MCF 10A (cell line): ENCODE measurements at regions not wholly inside any gene's neighbourhood (a gene's known extent, or its start where the extent isn't known, plus 50 kb on each side); places are given as distances from the start of the nearest gene placed in this dataset.

Source experiments
- BruUV-seq: library from RNA; stranded (reverse); fragments of 400-500 nt; replicated peaks from 2 replicates; lab custom pipeline; 2021; lab: Mats Ljungman, UMichigan
- CTCF ChIA-PET: fragments of 300-600 bp; sonication (Branson Sonifier 250); formaldehyde crosslinking; extraction: SDS; loops from one replicate; lab custom pipeline; 2021; ENCODE audit warnings: antibody characterized with exemption, inconsistent platforms; lab: Yijun Ruan, JAX
- POLR2A ChIA-PET: fragments of 300-600, 350-650 bp; sonication (Branson Sonifier 250); formaldehyde crosslinking; extraction: SDS; loops from one replicate; lab custom pipeline; 2020; ENCODE audit warnings: antibody characterized with exemption, inconsistent platforms; lab: Yijun Ruan, JAX
- DNase-seq: peaks from one replicate; pipeline ENCODE4 v3.0.0-alpha.2; 2018; ENCODE audit not compliant: unreplicated experiment
- H3K27ac Mint-ChIP-seq: one replicate; pipeline ENCODE4 v1.8.0; 2022; ENCODE audit warnings: mild to moderate bottlenecking, low read depth, mixed read lengths; ENCODE audit not compliant: unreplicated experiment
- H3K27me3 Mint-ChIP-seq: one replicate; pipeline ENCODE4 v1.8.0; 2022; ENCODE audit warnings: mixed read lengths; ENCODE audit not compliant: insufficient read depth, unreplicated experiment
- H3K36me3 Mint-ChIP-seq: one replicate; pipeline ENCODE4 v1.8.0; 2022; ENCODE audit warnings: mild to moderate bottlenecking, moderate library complexity, mixed read lengths; ENCODE audit not compliant: insufficient read depth, unreplicated experiment
- H3K4me1 Mint-ChIP-seq: one replicate; pipeline ENCODE4 v1.8.0; 2022; ENCODE audit warnings: mixed read lengths; ENCODE audit not compliant: insufficient read depth, unreplicated experiment
- H3K4me3 Mint-ChIP-seq: one replicate; pipeline ENCODE4 v1.8.0; 2022; ENCODE audit warnings: mild to moderate bottlenecking, moderate library complexity, mixed read lengths; ENCODE audit not compliant: unreplicated experiment
- H3K9me3 Mint-ChIP-seq: one replicate; pipeline ENCODE4 v1.8.0; 2022; ENCODE audit warnings: mixed read lengths; ENCODE audit not compliant: unreplicated experiment
- intact Hi-C: fragments of 100-400 bp; cut with micrococcal nuclease; formaldehyde crosslinking; loops from 2 replicates; pipeline ENCODE4 v1.14.1; 2022
- TF ChIP-seq, protein P1 (sequence below): fragments of 200-600 bp; IDR thresholded peaks from one replicate; pipeline ENCODE4 v1.8.0; 2022; ENCODE audit warnings: antibody characterized with exemption, mild to moderate bottlenecking; ENCODE audit not compliant: unreplicated experiment

GRCh38 chr18:55779691-55780585 lies 191.9 kb upstream of the TCF4 start:
- ChIA-PET CTCF (interaction anchor here (0.6 to 1.3 kb wide), 2 partner anchors 545 to 765 kb away, joined by 3 to 8 read pairs; no protein-coding TSS in a partner anchor), POLR2A (interaction anchor here (0.7 kb wide), 1 partner anchor 136 kb away, joined by 3 read pairs; no protein-coding TSS in a partner anchor)
- no peaks in the 10 kb centered on the region for H3K27me3 Mint-ChIP-seq
- no peak overlapping the region for H3K27ac Mint-ChIP-seq
- H3K9me3 Mint-ChIP-seq: no peaks in the 10 kb centered on the region
- no TSS peak for BruUV-seq
- no peaks in the 10 kb centered on the region for H3K36me3 Mint-ChIP-seq
- intact Hi-C loops: no loop called here
- TF ChIP-seq, protein P1, sequence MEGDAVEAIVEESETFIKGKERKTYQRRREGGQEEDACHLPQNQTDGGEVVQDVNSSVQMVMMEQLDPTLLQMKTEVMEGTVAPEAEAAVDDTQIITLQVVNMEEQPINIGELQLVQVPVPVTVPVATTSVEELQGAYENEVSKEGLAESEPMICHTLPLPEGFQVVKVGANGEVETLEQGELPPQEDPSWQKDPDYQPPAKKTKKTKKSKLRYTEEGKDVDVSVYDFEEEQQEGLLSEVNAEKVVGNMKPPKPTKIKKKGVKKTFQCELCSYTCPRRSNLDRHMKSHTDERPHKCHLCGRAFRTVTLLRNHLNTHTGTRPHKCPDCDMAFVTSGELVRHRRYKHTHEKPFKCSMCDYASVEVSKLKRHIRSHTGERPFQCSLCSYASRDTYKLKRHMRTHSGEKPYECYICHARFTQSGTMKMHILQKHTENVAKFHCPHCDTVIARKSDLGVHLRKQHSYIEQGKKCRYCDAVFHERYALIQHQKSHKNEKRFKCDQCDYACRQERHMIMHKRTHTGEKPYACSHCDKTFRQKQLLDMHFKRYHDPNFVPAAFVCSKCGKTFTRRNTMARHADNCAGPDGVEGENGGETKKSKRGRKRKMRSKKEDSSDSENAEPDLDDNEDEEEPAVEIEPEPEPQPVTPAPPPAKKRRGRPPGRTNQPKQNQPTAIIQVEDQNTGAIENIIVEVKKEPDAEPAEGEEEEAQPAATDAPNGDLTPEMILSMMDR: no peak
- H3K4me1 Mint-ChIP-seq: no peaks in the 10 kb centered on the region
- DNase-seq: no peak
- H3K4me3 Mint-ChIP-seq: no peak overlapping the region

GRCh38 chr18:55778788-55779690 lies 191.0 kb upstream of the TCF4 start:
- no peaks in the 10 kb centered on the region for H3K36me3 Mint-ChIP-seq
- TF ChIP-seq, protein P1: no peak
- ChIA-PET CTCF (interaction anchor here (0.6 to 1.3 kb wide), 2 partner anchors 544 to 765 kb away, joined by 3 to 8 read pairs; no protein-coding TSS in a partner anchor), POLR2A (interaction anchor here (0.6 to 1.5 kb wide), 3 partner anchors 77 to 190 kb away, joined by 3 to 4 read pairs (median 3); no protein-coding TSS in a partner anchor)
- no peak for DNase-seq
- no peaks in the 10 kb centered on the region for H3K27me3 Mint-ChIP-seq
- H3K4me3 Mint-ChIP-seq: no peak overlapping the region
- intact Hi-C loops: no loop called here
- no TSS peak for BruUV-seq
- H3K27ac Mint-ChIP-seq: no peak overlapping the region
- no peaks in the 10 kb centered on the region for H3K4me1 Mint-ChIP-seq
- H3K9me3 Mint-ChIP-seq: no peaks in the 10 kb centered on the region

GRCh38 chr18:55777666-55778304 lies 189.8 kb upstream of the TCF4 start:
- ChIA-PET POLR2A (interaction anchor here (1.5 kb wide), 1 partner anchor 79 kb away, joined by 3 read pairs; no protein-coding TSS in a partner anchor), CTCF (interaction anchor here (0.6 kb wide), 1 partner anchor 492 kb away, joined by 3 read pairs; no protein-coding TSS in a partner anchor)
- Mint-ChIP-seq H3K9me3 (no peaks in the 10 kb centered on the region), H3K36me3 (no peaks in the 10 kb centered on the region), H3K4me1 (no peaks in the 10 kb centered on the region), H3K27me3 (no peaks in the 10 kb centered on the region), H3K4me3 (no peak overlapping the region), H3K27ac (no peak overlapping the region)
- DNase-seq: no peak
- TF ChIP-seq, protein P1: no peak
- BruUV-seq: no TSS peak
- intact Hi-C loops: no loop called here
